ENCODE measurements at regions not wholly inside any gene's neighbourhood (a gene's known extent, or its start where the extent isn't known, plus 50 kb on each side); places are given as distances from the start of the nearest gene placed in this dataset.

- no peak for ATAC-seq
- H3K27me3 ChIP-seq (ENCODE audit: low read depth): no peaks in the 10 kb centered on the region
- intact Hi-C loops (cut with DNase I): no loop called here
- no peaks in the 10 kb centered on the region for H3K4me1 ChIP-seq
- DNase-seq: no peak
- TF ChIP-seq CTCF (IDR thresholded peaks at IDR 0.05): no peak
- H3K36me3 ChIP-seq: no peaks in the 10 kb centered on the region
- H3K4me3 ChIP-seq: no peak overlapping the region
- no peaks in the 10 kb centered on the region for H3K9me3 ChIP-seq
- no peak overlapping the region for H3K27ac ChIP-seq
Measured at GRCh38 chr5:99995407-99995806, 539.8 kb upstream of the FAM174A start.

GRCh38 chr5:99973779-99974178 lies 561.4 kb upstream of the FAM174A start:
- H3K4me1 ChIP-seq: no peaks in the 10 kb centered on the region
- H3K27me3 ChIP-seq (ENCODE audit: low read depth): no peaks in the 10 kb centered on the region
- H3K36me3 ChIP-seq: no peaks in the 10 kb centered on the region
- no peaks in the 10 kb centered on the region for H3K9me3 ChIP-seq
- no peak overlapping the region for H3K27ac ChIP-seq
- intact Hi-C loops (cut with DNase I): no loop called here
- ATAC-seq (no peak), DNase-seq (no peak)
- no peak for TF ChIP-seq CTCF (IDR thresholded peaks at IDR 0.05)
- H3K4me3 ChIP-seq: no peak overlapping the region

- Histone ChIP-seq H3K4me3 (no peak overlapping the region), H3K4me1 (no peaks in the 10 kb centered on the region), H3K27me3 (ENCODE audit: low read depth) (no peaks in the 10 kb centered on the region), H3K36me3 (no peaks in the 10 kb centered on the region), H3K27ac (no peak overlapping the region), H3K9me3 (no peaks in the 10 kb centered on the region)
- no peak for TF ChIP-seq CTCF (IDR thresholded peaks at IDR 0.05)
- intact Hi-C loops (cut with DNase I): no loop called here
- DNase-seq (no peak), ATAC-seq (peak in 1 of 2 donors; percentile 52)
Measured at GRCh38 chr5:99955962-99956361, 579.2 kb upstream of the FAM174A start.

GRCh38 chr5:99955006-99955405 lies 580.2 kb upstream of the FAM174A start:
- TF ChIP-seq CTCF (IDR thresholded peaks at IDR 0.05): no peak
- no peak overlapping the region for H3K4me3 ChIP-seq
- intact Hi-C loops (cut with DNase I): no loop called here
- H3K27ac ChIP-seq: no peak overlapping the region
- H3K9me3 ChIP-seq: no peaks in the 10 kb centered on the region
- H3K4me1 ChIP-seq: no peaks in the 10 kb centered on the region
- DNase-seq (no peak), ATAC-seq (peak in 1 of 2 donors; percentile 30)
- no peaks in the 10 kb centered on the region for H3K27me3 ChIP-seq (ENCODE audit: low read depth)
- no peaks in the 10 kb centered on the region for H3K36me3 ChIP-seq

GRCh38 chr5:99949969-99950524 lies 585.1 kb upstream of the FAM174A start:
- Histone ChIP-seq H3K27me3 (ENCODE audit: low read depth) (no peaks in the 10 kb centered on the region), H3K27ac (no peak overlapping the region), H3K4me3 (no peak overlapping the region), H3K9me3 (no peaks in the 10 kb centered on the region), H3K4me1 (no peaks in the 10 kb centered on the region), H3K36me3 (no peaks in the 10 kb centered on the region)
- no peak for TF ChIP-seq CTCF (IDR thresholded peaks at IDR 0.05)
- ATAC-seq: peak in 1 of 2 donors; percentile 37
- intact Hi-C loops (cut with DNase I): no loop called here
- no peak for DNase-seq

- Histone ChIP-seq H3K9me3 (no peaks in the 10 kb centered on the region), H3K27me3 (ENCODE audit: low read depth) (no peaks in the 10 kb centered on the region), H3K36me3 (no peaks in the 10 kb centered on the region), H3K27ac (no peak overlapping the region), H3K4me1 (no peaks in the 10 kb centered on the region), H3K4me3 (no peak overlapping the region)
- ATAC-seq: no peak
- no peak for TF ChIP-seq CTCF (IDR thresholded peaks at IDR 0.05)
- no peak for DNase-seq
- intact Hi-C loops (cut with DNase I): no loop called here
Measured at GRCh38 chr5:99949361-99949760, 585.8 kb upstream of the FAM174A start.
